ENCODE measurements at regions not wholly inside any gene's neighbourhood (a gene's known extent, or its start where the extent isn't known, plus 50 kb on each side); places are given as distances from the start of the nearest gene placed in this dataset.

DNA sequence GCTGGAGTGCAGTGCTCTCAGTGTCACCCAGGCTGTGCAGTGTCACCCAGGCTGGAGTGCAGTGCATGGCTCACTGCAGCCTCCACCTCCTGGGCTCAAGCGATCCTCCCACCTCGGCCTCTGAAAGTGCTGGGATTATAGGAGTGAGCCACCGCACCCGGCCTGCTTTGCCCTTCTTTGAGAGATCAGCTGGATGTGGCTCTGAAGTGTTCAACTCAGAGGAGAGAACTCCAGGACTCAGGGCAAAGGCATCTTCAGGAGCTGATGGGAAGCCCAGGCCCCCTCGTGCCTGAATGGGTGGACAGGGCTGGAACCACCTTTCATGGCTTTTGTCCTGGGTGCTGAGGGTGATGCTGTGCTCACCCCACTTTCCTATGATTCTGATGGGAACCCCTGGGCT lies 52.0 kb upstream of the HAAO start:
- no peaks in the 10 kb centered on the region for H3K36me3 ChIP-seq (replicated peaks)
- no peak overlapping the region for H3K27ac ChIP-seq
- TF ChIP-seq, protein P1, sequence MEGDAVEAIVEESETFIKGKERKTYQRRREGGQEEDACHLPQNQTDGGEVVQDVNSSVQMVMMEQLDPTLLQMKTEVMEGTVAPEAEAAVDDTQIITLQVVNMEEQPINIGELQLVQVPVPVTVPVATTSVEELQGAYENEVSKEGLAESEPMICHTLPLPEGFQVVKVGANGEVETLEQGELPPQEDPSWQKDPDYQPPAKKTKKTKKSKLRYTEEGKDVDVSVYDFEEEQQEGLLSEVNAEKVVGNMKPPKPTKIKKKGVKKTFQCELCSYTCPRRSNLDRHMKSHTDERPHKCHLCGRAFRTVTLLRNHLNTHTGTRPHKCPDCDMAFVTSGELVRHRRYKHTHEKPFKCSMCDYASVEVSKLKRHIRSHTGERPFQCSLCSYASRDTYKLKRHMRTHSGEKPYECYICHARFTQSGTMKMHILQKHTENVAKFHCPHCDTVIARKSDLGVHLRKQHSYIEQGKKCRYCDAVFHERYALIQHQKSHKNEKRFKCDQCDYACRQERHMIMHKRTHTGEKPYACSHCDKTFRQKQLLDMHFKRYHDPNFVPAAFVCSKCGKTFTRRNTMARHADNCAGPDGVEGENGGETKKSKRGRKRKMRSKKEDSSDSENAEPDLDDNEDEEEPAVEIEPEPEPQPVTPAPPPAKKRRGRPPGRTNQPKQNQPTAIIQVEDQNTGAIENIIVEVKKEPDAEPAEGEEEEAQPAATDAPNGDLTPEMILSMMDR (IDR thresholded peaks at IDR 0.05; ENCODE audit: low read depth, low read length, missing control alignments): no peak
- H3K4me3 ChIP-seq (ENCODE audit: low read depth, low read length): no peak overlapping the region
- no peaks in the 10 kb centered on the region for H3K27me3 ChIP-seq (replicated peaks)
- DNase-seq: no peak
- in situ Hi-C loops (cut with HindIII; ENCODE audit: low pct_ligation_motif_present, low sequenced_read_pairs): no loop called here

DNA sequence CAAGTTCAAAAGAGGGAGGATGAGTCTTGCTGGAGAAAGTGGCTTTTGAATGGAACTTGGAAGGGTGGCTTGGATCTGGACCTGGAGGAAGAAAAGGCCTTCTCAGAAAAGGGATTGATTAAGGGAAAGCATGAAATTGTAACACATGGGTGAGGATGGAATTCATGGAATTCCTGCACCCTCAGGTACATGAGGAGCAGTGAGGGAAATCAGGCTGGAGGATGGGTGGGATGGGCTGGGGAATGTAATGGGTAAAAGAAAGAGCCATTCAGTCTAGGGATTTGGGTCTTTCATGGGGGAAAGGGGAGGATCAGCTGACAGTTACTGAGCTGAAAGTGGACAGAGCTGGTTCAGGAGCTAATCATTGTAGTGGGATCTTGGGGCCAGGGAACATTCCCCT lies 51.2 kb upstream of the HAAO start:
- Histone ChIP-seq H3K27me3 (replicated peaks) (no peaks in the 10 kb centered on the region), H3K27ac (no peak overlapping the region), H3K36me3 (replicated peaks) (no peaks in the 10 kb centered on the region), H3K4me3 (ENCODE audit: low read depth, low read length) (no peak overlapping the region)
- TF ChIP-seq, protein P1 (IDR thresholded peaks at IDR 0.05; ENCODE audit: low read depth, low read length, missing control alignments): no peak
- DNase-seq: no peak
- in situ Hi-C loops (cut with HindIII; ENCODE audit: low pct_ligation_motif_present, low sequenced_read_pairs): no loop called here

DNA sequence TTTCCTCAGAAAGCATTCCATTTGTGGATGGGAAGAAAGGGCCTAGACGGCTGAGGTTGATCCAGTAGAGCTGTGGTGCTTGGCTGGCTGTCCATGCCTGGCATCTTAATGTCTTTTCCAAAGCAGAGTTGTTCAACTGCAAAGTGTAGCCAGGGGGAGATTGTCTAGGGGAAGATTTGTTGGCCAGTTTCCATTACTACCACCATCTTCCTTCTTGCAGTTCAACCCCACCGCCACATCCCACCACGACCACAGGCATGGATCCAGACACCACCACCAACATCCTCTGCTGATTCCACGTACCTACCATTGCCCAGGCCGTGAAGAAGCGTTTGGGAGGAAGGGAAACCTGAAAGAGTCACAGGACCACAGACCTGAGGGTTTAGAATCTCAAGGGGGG lies 50.7 kb upstream of the HAAO start:
- Histone ChIP-seq H3K27me3 (replicated peaks) (no peaks in the 10 kb centered on the region), H3K4me3 (ENCODE audit: low read depth, low read length) (no peak overlapping the region), H3K36me3 (replicated peaks) (no peaks in the 10 kb centered on the region), H3K27ac (no peak overlapping the region)
- in situ Hi-C loops (cut with HindIII; ENCODE audit: low pct_ligation_motif_present, low sequenced_read_pairs): no loop called here
- TF ChIP-seq, protein P1 (IDR thresholded peaks at IDR 0.05; ENCODE audit: low read depth, low read length, missing control alignments): no peak
- no peak for DNase-seq

DNA sequence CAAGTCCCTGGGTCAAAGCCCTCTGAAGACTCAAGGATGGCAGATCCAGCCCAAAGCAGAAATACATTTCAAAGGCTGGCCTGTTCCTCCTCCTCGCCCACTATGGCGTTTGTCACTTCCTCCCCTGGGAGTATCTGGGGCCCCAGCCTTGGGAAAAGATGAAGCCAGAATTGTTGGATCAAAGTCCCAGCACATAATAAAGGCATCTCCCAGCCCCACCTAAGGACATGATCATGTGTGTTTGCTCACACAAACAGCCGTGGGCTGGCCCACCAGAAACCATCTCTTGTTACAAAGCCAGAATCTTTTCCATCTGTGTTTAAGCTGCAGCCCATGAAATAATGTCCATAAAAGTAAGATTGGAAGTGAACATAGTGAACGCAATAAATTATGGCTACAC lies 50.1 kb upstream of the HAAO start:
- in situ Hi-C loops (cut with HindIII; ENCODE audit: low pct_ligation_motif_present, low sequenced_read_pairs): no loop called here
- H3K27me3 ChIP-seq (replicated peaks): no peaks in the 10 kb centered on the region
- no peaks in the 10 kb centered on the region for H3K36me3 ChIP-seq (replicated peaks)
- TF ChIP-seq, protein P1 (IDR thresholded peaks at IDR 0.05; ENCODE audit: low read depth, low read length, missing control alignments): no peak
- no peak overlapping the region for H3K4me3 ChIP-seq (ENCODE audit: low read depth, low read length)
- no peak for DNase-seq
- no peak overlapping the region for H3K27ac ChIP-seq
